A172 (cell line): ENCODE measurements at regions not wholly inside any gene's neighbourhood (a gene's known extent, or its start where the extent isn't known, plus 50 kb on each side); places are given as distances from the start of the nearest gene placed in this dataset.
"Not testable (repeated sequence)": the region's sequence is repeated elsewhere in the genome, so short reads cannot be mapped to it uniquely, and the experiment has no call there.

ENCODE experiments used
- DNase-seq: peaks from one replicate; pipeline ENCODE4 v3.0.0-alpha.2; 2015; ENCODE audit warnings: low spot score

DNA sequence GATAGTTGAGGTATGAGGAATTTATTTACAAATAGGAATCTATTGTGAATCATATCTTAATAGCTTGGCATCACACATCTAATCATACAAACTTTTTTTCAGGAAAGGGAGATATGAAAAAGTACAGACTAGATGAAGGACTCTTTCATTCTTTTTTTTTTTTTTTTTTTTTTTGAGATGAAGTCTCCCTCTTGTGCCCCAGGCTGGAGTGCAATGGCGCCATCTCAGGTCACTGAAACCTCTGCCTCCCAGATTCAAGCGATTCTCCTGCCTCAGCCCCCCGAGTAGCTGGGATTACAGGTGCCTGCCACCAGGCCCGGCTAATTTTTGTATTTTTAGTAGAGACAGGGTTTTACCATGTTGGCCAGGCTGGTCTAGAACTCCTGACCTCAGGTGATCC, 65.1 kb upstream of the NECTIN3 start:
- DNase-seq: not testable (repeated sequence)

DNA sequence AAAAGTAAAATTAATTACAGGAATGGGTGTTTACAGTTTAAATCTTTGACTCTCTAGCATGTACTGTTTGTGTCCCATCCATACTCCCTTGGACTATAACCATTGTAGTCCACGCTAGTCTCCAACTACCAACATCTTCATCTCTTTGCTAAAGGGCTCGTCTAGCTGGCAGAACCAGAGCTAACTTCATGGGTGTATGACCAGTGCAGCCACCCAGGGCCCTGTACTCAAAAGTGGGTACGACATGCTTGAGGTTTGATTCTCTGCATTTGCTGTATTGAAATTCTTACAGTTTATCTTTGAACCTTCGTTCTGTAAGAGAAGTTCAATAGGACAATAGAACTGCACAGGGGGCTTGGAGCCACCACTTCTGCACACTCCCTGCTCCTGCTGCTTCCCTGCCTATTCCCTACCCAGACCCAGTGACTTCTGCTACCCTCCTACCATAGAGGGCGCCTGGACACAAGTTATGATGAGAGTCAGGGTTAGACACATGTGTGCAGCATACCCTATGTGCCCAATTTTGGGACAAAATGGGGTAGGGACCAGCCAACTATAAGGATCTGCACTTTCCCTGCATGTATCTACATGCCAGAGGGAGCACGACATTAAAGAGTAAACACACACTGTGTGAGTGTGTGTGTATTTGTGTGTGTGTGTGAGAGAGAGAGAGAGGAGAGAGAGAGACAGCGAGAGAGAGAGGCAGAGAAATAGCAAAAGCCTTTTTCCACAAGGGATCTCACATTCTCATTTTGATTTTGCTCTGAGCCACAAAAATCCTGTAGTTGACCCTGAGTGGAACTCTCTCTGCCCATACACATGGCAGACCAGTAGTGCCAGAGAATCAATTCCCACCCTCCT, 59.0 kb upstream of the NECTIN3 start:
- DNase-seq: no peak
